ENCODE measurements at regions not wholly inside any gene's neighbourhood (a gene's known extent, or its start where the extent isn't known, plus 50 kb on each side); places are given as distances from the start of the nearest gene placed in this dataset.
"Not testable (repeated sequence)": the region's sequence is repeated elsewhere in the genome, so short reads cannot be mapped to it uniquely, and the experiment has no call there.

GRCh38 chr14:58771016-58771415 lies 133.3 kb downstream of the DACT1 start:
- POLR2A ChIA-PET: no interaction called here
- TF ChIP-seq CTCF (IDR thresholded peaks at IDR 0.05; ENCODE audit: unreplicated experiment): no peak
- DNase-seq (ENCODE audit: unreplicated experiment): no peak
- Mint-ChIP-seq H3K4me3 (ENCODE audit: unreplicated experiment) (no peak overlapping the region), H3K27ac (ENCODE audit: low read depth, unreplicated experiment) (no peak overlapping the region), H3K9me3 (ENCODE audit: unreplicated experiment) (no peaks in the 10 kb centered on the region), H3K27me3 (ENCODE audit: insufficient read depth, unreplicated experiment) (peaks cover 53% of the 10 kb centered on the region), H3K4me1 (ENCODE audit: insufficient read depth, unreplicated experiment) (no peaks in the 10 kb centered on the region), H3K36me3 (ENCODE audit: insufficient read depth, unreplicated experiment) (no peaks in the 10 kb centered on the region)
- intact Hi-C loops (cut with micrococcal nuclease): no loop called here
- no TSS peak for BruUV-seq (replicated peaks)
- CTCF ChIA-PET: no interaction called here

- Mint-ChIP-seq H3K4me1 (ENCODE audit: insufficient read depth, unreplicated experiment) (no peaks in the 10 kb centered on the region), H3K27me3 (ENCODE audit: insufficient read depth, unreplicated experiment) (peaks cover 55% of the 10 kb centered on the region), H3K4me3 (ENCODE audit: unreplicated experiment) (no peak overlapping the region), H3K36me3 (ENCODE audit: insufficient read depth, unreplicated experiment) (no peaks in the 10 kb centered on the region), H3K9me3 (ENCODE audit: unreplicated experiment) (no peaks in the 10 kb centered on the region), H3K27ac (ENCODE audit: low read depth, unreplicated experiment) (no peak overlapping the region)
- no peak for DNase-seq (ENCODE audit: unreplicated experiment)
- CTCF ChIA-PET: interaction anchor here (0.6 kb wide), 1 partner anchor 672 kb away, joined by 3 read pairs; no protein-coding TSS in a partner anchor
- POLR2A ChIA-PET: interaction anchor here (0.6 to 1.0 kb wide), 2 partner anchors 18 to 19 kb away, joined by 3 to 4 read pairs; no protein-coding TSS in a partner anchor
- BruUV-seq (replicated peaks): no TSS peak
- no peak for TF ChIP-seq CTCF (IDR thresholded peaks at IDR 0.05; ENCODE audit: unreplicated experiment)
- intact Hi-C loops (cut with micrococcal nuclease): no loop called here
Measured at GRCh38 chr14:58772116-58772515, 134.4 kb downstream of the DACT1 start.

- no peak for TF ChIP-seq CTCF (IDR thresholded peaks at IDR 0.05; ENCODE audit: unreplicated experiment)
- Mint-ChIP-seq H3K4me3 (ENCODE audit: unreplicated experiment) (no peak overlapping the region), H3K27me3 (ENCODE audit: insufficient read depth, unreplicated experiment) (peaks cover 59% of the 10 kb centered on the region), H3K9me3 (ENCODE audit: unreplicated experiment) (no peaks in the 10 kb centered on the region), H3K27ac (ENCODE audit: low read depth, unreplicated experiment) (no peak overlapping the region), H3K4me1 (ENCODE audit: insufficient read depth, unreplicated experiment) (no peaks in the 10 kb centered on the region), H3K36me3 (ENCODE audit: insufficient read depth, unreplicated experiment) (no peaks in the 10 kb centered on the region)
- ChIA-PET CTCF (interaction anchor here (0.8 kb wide), 1 partner anchor 83 kb away, joined by 3 read pairs; no protein-coding TSS in a partner anchor), POLR2A (interaction anchor here (0.6 to 1.0 kb wide), 2 partner anchors 17 to 20 kb away, joined by 3 to 4 read pairs; no protein-coding TSS in a partner anchor)
- intact Hi-C loops (cut with micrococcal nuclease): no loop called here
- no peak for DNase-seq (ENCODE audit: unreplicated experiment)
- no TSS peak for BruUV-seq (replicated peaks)
Measured at GRCh38 chr14:58772794-58773620, 135.2 kb downstream of the DACT1 start.

- BruUV-seq (replicated peaks): no TSS peak
- no peak for TF ChIP-seq CTCF (IDR thresholded peaks at IDR 0.05; ENCODE audit: unreplicated experiment)
- H3K27ac Mint-ChIP-seq (ENCODE audit: low read depth, unreplicated experiment): no peak overlapping the region
- intact Hi-C loops (cut with micrococcal nuclease): no loop called here
- no peaks in the 10 kb centered on the region for H3K36me3 Mint-ChIP-seq (ENCODE audit: insufficient read depth, unreplicated experiment)
- no peaks in the 10 kb centered on the region for H3K4me1 Mint-ChIP-seq (ENCODE audit: insufficient read depth, unreplicated experiment)
- no peak for DNase-seq (ENCODE audit: unreplicated experiment)
- no peaks in the 10 kb centered on the region for H3K9me3 Mint-ChIP-seq (ENCODE audit: unreplicated experiment)
- POLR2A ChIA-PET: no interaction called here
- CTCF ChIA-PET: interaction anchor here (0.6 kb wide), 1 partner anchor 8 kb away, joined by 4 read pairs; no protein-coding TSS in a partner anchor
- H3K4me3 Mint-ChIP-seq (ENCODE audit: unreplicated experiment): no peak overlapping the region
- H3K27me3 Mint-ChIP-seq (ENCODE audit: insufficient read depth, unreplicated experiment): peaks cover 75% of the 10 kb centered on the region
Measured at GRCh38 chr14:58774531-58774930, 136.8 kb downstream of the DACT1 start.

GRCh38 chr14:58775130-58775529 lies 137.4 kb downstream of the DACT1 start:
- H3K27me3 Mint-ChIP-seq (ENCODE audit: insufficient read depth, unreplicated experiment): peaks cover 81% of the 10 kb centered on the region
- DNase-seq (ENCODE audit: unreplicated experiment); H3K4me1 Mint-ChIP-seq (ENCODE audit: insufficient read depth, unreplicated experiment); BruUV-seq (replicated peaks); H3K27ac Mint-ChIP-seq (ENCODE audit: low read depth, unreplicated experiment); H3K36me3 Mint-ChIP-seq (ENCODE audit: insufficient read depth, unreplicated experiment); intact Hi-C loops (cut with micrococcal nuclease); POLR2A ChIA-PET; H3K4me3 Mint-ChIP-seq (ENCODE audit: unreplicated experiment); H3K9me3 Mint-ChIP-seq (ENCODE audit: unreplicated experiment): not testable (repeated sequence)
- CTCF ChIA-PET: interaction anchor here (0.7 kb wide), 1 partner anchor 18 kb away, joined by 3 read pairs; no protein-coding TSS in a partner anchor

Measured in MCF 10A (cell line).